Fibroblast of lung (primary cell): ENCODE measurements at regions not wholly inside any gene's neighbourhood (a gene's known extent, or its start where the extent isn't known, plus 50 kb on each side); places are given as distances from the start of the nearest gene placed in this dataset.
"Not testable (repeated sequence)": the region's sequence is repeated elsewhere in the genome, so short reads cannot be mapped to it uniquely, and the experiment has no call there.

ENCODE experiments used
- EZH2 ChIP-seq: IDR thresholded peaks from 2 replicates; pipeline ENCODE4 v1.5.1; 2012; ENCODE audit warnings: low read length, control low read depth, mild to moderate bottlenecking; ENCODE audit errors: missing control alignments
- TF ChIP-seq, protein P1 (sequence below), 2 donors: IDR thresholded peaks in 1 of 2; conservative IDR thresholded peaks in 1 of 2; 1 replicate in 1 of 2; 2 replicates in 1 of 2; pipeline ENCODE4 v1.5.1; 2011 to 2012; ENCODE audit warnings: low read length in 2 of 2, control low read depth in 1 of 2, inconsistent platforms in 1 of 2, low read depth in 1 of 2, mild to moderate bottlenecking in 1 of 2

DNA sequence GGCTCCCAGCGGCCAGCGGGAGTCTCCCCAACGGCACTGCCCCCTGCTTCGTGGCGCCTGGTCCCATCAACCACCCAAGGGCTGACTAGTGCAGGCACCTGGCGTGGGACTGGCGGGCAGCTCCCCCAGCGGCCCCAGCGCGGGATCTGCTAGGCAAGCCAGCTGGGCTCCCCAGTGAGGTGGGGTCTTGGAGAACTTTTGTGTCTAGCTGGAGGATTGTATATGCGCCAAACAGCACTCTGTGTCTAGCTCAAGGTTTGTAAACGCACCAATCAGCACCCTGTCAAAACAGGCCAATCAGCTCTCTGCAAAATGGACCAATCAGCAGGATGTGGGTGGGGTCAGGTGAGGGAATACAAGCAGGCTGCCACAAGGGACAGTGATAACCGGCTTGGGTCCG is 1988.2 kb downstream of the FOXD4L5 start:
- TF ChIP-seq, protein P1, sequence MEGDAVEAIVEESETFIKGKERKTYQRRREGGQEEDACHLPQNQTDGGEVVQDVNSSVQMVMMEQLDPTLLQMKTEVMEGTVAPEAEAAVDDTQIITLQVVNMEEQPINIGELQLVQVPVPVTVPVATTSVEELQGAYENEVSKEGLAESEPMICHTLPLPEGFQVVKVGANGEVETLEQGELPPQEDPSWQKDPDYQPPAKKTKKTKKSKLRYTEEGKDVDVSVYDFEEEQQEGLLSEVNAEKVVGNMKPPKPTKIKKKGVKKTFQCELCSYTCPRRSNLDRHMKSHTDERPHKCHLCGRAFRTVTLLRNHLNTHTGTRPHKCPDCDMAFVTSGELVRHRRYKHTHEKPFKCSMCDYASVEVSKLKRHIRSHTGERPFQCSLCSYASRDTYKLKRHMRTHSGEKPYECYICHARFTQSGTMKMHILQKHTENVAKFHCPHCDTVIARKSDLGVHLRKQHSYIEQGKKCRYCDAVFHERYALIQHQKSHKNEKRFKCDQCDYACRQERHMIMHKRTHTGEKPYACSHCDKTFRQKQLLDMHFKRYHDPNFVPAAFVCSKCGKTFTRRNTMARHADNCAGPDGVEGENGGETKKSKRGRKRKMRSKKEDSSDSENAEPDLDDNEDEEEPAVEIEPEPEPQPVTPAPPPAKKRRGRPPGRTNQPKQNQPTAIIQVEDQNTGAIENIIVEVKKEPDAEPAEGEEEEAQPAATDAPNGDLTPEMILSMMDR (conservative IDR thresholded peaks at IDR 0.05 in 1 of 2, IDR thresholded peaks at IDR 0.05 in 1 of 2; ENCODE audit: low read depth in 1 of 2, low read length in 2 of 2) = not testable (repeated sequence)
- not testable (repeated sequence) for TF ChIP-seq EZH2
